Activated CD4-positive, alpha-beta T cell treated with anti-CD3 and anti-CD28 coated beads, Interleukin-10, Interleukin-2, amounts not matched to agents 100 ng/mL and 50 ng/mL, durations not matched to agents 16 hours and 8 hours (primary cell): ENCODE measurements at regions not wholly inside any gene's neighbourhood (a gene's known extent, or its start where the extent isn't known, plus 50 kb on each side); places are given as distances from the start of the nearest gene placed in this dataset.
A peak's percentile ranks its signal among the peaks of the same experiment; 100 is the strongest.
"Not testable (repeated sequence)": the region's sequence is repeated elsewhere in the genome, so short reads cannot be mapped to it uniquely, and the experiment has no call there.

ENCODE experiments used
- DNase-seq: peaks from one replicate; pipeline ENCODE4 v3.0.0-alpha.2; 2020

DNA sequence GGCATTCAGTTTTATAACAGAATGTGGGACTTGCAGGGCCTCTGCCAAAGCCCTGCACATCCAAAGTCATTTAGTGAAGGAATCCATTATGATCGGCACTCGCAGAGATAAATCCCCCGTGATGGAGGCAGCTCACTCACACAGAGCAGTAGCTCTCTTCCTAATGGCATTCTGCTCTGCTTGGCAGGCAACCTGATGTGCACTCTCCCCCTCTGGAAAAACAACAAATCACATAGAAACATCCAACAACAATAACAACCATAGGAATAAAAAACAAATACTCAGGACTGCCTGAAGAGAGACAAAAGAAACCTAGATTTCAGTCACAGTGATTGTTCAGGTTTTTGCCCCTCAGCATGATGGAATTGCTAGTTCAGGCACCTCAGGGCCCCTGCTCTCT lies 59.7 kb downstream of the NAA11 start:
- no peak for DNase-seq

GRCh38 chr4:79259242-79259641 lies 66.6 kb downstream of the NAA11 start:
- no peak for DNase-seq

DNA sequence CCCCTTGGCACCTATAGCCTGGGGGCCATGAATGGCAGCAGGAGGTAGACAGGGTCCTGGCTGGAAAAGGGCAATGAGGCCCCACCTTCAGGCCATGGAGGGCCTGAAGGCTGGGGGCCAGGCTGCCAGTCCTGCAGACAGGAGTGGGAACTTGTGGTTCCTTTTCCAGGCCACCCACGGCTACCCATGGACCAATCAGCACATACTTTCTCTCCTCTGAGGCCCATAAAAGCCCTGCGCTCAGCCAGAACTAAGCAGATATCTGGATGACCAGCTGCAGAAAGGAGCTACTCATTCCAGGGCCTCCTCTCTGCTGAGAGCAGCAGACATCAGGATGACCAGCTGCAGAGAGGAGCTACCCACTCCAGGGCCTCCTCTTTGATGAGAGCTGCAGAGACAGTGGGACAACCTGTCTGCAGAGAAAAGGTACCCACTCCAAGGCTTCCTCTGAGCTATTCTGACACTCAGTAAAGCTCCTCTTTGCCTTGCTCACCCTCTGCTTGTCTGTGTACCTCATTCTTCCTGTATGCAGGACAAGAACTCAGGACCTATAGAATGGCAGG lies 67.2 kb downstream of the NAA11 start:
- no peak for DNase-seq

DNA sequence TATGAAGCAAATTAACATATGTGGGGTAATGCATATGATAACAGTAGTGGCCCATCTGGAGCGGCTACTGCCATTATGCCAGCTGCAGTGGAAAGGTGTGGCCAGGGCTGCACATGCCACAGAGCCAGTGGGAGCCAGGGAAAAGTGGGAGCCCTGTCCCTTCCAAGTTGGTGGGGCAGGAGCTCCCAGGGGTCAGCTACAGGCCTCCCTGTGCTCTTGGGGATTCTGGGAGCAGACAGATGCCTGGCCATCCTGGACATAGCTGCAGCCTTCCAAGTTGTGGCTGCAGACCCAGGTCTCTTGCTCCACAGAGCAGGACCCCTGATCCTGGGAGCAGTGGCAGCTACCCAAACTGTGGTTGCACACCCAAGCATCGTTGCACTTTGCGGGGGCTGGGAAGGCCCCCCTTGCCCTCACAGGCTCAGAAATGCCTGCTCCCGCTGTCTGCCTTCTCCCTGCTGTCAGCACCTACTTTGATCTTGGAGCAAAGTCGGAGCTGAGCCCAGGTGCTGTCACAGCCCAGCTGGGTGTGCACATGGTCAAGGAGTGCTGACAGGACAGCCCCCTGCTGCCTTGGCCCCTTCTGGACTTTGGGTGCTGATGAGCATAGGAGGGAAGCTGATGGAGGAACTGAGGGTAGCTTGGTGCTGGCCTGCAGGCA lies 67.8 kb downstream of the NAA11 start:
- no peak for DNase-seq

DNA sequence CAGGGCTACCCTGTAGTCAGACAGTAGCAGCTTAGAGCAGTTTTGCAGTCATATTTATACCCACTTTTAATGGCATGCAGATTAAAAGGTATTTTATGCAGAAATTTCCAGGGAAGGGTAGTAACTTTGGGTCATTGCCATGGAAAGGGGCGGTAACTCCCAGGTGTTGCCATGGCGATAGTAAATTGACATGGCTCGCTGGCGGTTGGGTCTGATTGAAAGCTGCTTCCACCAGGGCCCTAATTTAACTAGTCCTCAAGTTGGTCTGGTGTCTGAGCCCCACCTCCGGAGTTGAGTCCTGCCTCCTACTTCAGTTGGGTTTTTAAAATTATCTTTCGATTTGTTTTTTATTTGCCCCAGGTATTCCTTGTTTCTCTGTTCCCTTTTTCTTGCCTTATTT lies 70.1 kb downstream of the NAA11 start:
- no peak for DNase-seq

DNA sequence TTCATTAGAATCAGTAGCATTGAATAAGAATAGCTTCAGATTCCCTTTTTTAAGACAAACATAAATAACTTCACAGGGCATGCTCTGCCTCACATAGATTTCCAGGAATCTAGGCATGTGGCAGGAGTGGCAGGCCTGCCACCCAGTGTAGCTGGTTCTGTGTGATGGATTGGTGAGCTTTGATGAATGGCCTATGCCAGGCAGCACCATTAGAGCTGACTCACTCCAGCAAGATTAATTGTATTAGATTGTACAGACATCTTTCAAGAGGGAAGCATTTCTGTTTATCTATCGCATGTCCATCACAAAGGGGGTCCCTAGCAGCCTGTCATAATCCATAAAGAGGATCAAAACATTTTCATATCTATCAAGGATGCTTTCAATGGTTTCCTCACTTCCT lies 71.9 kb downstream of the NAA11 start:
- no peak for DNase-seq

GRCh38 chr4:79253168-79253567 lies 72.7 kb downstream of the NAA11 start:
- no peak for DNase-seq

DNA sequence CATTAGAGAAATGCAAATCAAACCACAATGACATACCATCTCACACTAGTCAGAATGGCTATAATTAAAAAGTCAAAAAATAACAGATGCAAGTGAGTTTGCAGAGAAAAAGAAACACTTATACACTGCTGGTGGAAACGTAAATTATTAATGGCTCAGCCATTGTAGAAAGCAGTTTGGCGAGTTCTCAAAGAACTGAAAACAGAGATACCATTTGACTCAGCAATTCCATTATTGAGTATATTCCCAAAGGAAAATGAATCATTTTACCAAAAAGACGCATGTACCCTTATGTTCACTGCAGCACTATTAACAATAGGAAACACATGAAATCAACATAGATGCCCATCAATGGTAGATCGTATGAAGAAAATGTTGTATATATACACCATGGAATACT lies 75.0 kb downstream of the NAA11 start:
- no peak for DNase-seq

GRCh38 chr4:79249881-79250503 lies 75.9 kb downstream of the NAA11 start:
- DNase-seq = peak; percentile 35

GRCh38 chr4:79248610-79249009 lies 77.3 kb downstream of the NAA11 start:
- DNase-seq = no peak

DNA sequence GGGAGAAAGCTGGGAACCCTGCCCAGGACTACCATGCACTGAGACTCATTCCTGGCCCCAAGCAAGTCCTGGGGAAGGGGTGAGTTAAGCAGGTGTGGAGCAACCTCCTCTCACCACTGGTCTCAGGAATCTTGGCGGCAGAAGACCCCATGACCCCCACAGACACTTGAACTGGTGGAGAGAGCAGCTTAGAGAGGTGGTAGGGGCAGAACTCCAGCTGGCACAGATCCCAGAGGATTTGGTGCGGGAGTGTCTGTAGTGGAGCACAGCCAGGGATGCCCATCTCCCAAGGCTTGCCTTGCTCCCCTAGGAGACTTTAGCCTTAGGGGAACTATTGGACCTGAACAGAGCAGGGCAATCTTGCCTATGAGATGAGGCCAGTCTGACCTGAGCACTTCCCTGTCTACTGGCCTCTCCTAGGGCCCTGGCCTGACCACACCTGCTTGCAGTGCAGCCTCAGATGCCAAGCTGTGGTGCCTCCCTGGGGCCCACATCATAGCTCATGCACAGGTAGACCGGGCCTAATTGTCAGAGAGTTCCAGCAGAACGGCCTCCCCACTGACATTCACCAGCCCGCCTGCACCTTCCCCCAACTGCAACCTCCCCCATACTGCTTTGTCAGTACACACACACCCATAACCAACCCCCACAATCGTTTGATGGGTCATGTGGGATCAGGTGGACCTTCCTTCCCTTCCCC lies 78.0 kb downstream of the NAA11 start:
- DNase-seq = no peak

GRCh38 chr4:79245200-79245940 lies 80.5 kb downstream of the NAA11 start:
- DNase-seq = not testable (repeated sequence)

DNA sequence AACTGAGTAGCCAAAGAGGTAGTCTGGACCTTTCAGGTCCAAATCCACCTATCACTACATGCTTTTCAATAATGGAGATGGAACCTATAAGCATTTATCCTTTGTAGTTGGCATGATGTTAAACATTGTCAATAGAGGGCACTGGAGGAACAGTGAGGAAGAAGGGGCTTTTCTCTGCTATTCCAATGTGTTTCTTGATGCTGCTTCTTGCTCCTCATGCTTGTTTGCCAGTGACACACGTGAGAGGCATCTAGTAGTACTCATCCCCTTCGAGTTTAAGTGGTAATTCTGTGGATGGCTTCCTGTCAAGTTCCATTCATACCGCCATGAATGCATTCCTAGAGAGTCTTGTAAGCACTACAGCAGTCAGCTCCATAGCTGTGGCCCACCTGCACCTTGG lies 84.0 kb downstream of the NAA11 start:
- DNase-seq = peak; percentile 4

DNA sequence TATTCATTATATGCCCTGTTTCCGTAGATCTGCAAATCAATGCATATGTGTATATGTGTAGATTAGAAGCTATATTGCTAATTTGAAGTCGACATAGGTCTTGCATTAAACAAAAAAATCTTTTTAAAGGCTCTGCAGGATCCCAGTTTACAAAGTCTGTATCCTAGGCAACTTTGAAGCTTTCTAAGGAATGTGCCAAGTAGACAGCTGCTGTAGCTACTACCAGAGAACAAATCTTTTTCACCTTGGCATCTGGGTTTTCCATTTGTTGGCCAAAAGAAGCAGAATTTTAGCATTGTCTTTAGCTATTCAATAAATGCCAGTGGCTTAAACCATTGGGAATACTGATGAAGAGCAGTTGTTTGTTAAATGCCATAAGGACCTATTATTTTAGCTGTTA lies 88.0 kb downstream of the NAA11 start:
- DNase-seq = no peak

DNA sequence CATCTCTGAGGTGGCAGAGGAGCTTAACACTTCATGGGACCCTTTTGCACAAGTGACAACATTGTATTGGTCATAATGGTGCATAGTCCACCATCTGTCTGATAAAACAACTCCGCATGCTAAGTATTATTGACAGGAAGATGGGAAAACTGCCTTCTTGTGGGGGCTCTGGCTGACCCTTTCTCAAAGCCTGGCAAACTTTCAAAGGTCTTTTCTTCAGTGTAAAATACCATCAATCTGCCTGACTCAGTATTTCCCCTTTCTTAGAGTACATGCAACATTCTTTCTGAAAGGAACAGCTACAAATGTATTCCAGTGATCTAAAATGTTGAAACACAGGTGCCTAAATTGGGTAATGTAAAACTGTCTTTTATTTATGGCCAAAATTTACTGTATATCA lies 89.1 kb downstream of the NAA11 start:
- no peak for DNase-seq

DNA sequence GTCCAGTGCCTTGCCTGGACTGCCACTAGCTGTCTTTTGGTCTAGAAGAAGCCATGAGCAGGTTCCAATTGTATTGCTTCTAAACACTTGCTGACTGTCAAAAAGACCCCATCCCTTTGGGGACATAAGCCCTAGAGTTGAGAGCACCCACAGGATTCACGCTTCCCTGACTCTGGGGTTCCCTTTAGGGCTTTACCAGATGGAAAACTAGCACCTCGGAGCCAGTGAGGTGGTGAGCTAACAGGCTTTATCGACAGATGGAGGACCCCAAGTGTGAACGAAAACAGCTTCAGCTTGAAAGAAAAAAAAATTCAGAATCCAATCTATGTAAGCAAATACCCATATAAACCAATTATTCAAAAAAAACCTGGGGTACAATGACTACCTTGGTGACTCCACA lies 90.8 kb downstream of the NAA11 start:
- no peak for DNase-seq

DNA sequence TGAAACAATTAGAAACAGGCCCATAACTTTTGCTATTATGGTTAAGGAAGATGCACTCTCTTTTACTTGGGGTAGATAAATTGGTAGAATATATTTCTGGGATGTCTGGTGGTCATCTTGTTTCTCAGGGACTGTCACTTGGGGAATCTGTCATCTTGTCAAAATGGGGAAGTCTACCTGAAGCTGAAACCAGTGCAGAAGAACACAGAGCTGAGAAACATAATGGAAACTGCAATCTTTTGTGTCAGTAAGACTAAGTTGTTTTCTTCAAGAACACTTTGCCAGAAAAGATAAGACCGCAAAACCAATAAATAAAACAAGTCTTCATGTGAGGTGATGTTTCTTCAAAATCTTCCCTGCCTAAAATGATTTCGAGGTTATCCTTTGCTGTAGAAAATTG lies 92.0 kb downstream of the NAA11 start:
- DNase-seq = no peak

DNA sequence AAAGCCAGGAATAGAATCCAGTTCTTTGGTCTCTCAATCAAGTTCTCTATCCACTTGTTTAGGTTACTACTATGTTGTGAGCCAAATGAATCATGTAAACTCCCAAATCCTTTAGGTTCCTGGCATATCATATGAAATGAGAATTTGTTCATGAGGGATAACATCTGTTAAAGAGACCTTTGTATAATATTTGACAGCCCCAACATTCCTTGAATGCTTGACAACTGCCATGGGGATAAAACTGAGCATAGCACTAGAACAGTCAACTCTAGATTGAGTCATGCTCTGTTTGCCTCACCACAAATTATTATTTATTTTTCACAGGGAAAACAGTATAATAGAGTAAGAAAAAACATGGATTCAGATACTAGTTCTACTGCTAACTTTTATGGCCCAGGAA lies 93.3 kb downstream of the NAA11 start:
- DNase-seq = no peak

GRCh38 chr4:79227860-79228259 lies 98.0 kb downstream of the NAA11 start:
- no peak for DNase-seq

DNA sequence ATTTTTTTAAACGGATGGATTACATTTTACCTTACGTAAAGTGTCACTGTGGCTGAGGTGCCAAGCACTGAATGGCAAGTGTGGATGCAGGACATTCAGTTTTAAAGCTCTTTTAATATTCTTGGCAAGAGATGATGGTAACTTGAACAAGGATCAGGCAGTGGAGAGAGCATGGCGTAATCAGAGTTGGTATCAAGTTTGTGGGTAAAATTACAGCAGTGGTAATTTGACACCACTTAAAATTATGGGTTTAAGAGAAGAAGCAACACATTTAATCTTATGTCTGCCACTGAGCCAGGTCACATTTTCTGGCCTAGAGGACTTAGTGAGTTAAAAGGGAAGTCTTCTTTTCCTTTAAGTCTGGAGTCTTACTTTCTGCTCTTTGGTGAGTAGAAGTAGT lies 100.5 kb downstream of the NAA11 start:
- no peak for DNase-seq

DNA sequence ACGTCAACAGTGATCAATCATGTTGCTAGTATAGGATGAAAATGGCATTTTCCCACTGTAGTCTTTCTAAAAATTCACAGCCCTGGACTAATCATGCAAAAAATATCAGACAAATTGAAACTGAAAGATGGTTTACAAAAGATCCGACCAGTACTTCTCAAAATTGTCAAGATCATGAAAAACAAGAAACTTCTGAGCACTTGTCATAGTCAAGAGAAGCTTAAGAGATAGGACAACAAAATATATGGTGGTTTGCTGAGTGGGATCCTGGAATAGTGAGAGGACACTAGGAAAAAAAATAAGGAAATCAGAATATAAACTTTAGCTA lies 101.1 kb downstream of the NAA11 start:
- DNase-seq = no peak

- no peak for DNase-seq
These were observed 101.7 kb downstream of the NAA11 start for GRCh38 chr4:79223993-79224776.

DNA sequence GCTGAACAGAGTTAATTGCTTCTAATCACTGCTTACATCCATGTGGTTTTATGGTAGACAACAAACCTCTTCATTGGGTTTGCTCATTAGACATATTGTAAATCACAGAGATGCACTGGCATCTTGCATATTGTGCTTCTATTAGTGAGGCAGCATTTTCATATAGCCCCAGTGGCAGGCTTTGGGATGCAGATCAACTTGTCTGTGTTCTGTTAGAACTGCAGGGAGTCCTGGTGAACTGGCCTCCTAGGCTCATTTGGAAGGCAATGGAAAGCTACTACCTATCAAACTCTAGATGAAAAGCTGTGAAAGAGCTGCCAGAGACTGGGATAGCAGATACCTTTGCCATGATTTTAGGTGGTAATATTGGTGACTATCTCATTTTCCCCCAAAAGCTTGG lies 108.8 kb downstream of the NAA11 start:
- DNase-seq = no peak
